ENCODE measurements at regions not wholly inside any gene's neighbourhood (a gene's known extent, or its start where the extent isn't known, plus 50 kb on each side); places are given as distances from the start of the nearest gene placed in this dataset.

GRCh38 chr10:28862219-28862618 is 184.9 kb downstream of the BAMBI start:
- ATAC-seq = no peak

GRCh38 chr10:28869606-28870201 is 192.4 kb downstream of the BAMBI start:
- no peaks in the 10 kb centered on the region for H3K27me3 ChIP-seq (ENCODE audit: low read depth)
- DNase-seq (no peak), ATAC-seq (no peak)
- no peak for TF ChIP-seq CTCF (IDR thresholded peaks at IDR 0.05)
- intact Hi-C loops (cut with DNase I) = no loop called here
- no peak overlapping the region for H3K27ac ChIP-seq
- no peaks in the 10 kb centered on the region for H3K9me3 ChIP-seq
- H3K4me1 ChIP-seq = no peaks in the 10 kb centered on the region
- no peak overlapping the region for H3K4me3 ChIP-seq
- H3K36me3 ChIP-seq = no peaks in the 10 kb centered on the region

More at GRCh38 chr10:28862219-28862618, 184.9 kb downstream of the BAMBI start:
- TF ChIP-seq CTCF (IDR thresholded peaks at IDR 0.05) = no peak
- H3K36me3 ChIP-seq = no peaks in the 10 kb centered on the region
- H3K27ac ChIP-seq = no peak overlapping the region
- H3K9me3 ChIP-seq = no peaks in the 10 kb centered on the region
- no peak for DNase-seq
- no peaks in the 10 kb centered on the region for H3K27me3 ChIP-seq (ENCODE audit: low read depth)
- H3K4me1 ChIP-seq = no peaks in the 10 kb centered on the region
- H3K4me3 ChIP-seq = no peak overlapping the region
- intact Hi-C loops (cut with DNase I) = no loop called here

- DNase-seq = no peak
- TF ChIP-seq CTCF (IDR thresholded peaks at IDR 0.05) = no peak
- intact Hi-C loops (cut with DNase I) = no loop called here
- Histone ChIP-seq H3K27ac (no peak overlapping the region), H3K4me1 (no peaks in the 10 kb centered on the region), H3K36me3 (no peaks in the 10 kb centered on the region), H3K4me3 (no peak overlapping the region), H3K9me3 (no peaks in the 10 kb centered on the region), H3K27me3 (ENCODE audit: low read depth) (no peaks in the 10 kb centered on the region)
- ATAC-seq = peak; percentile 27 to 63
Observed at GRCh38 chr10:28871665-28872064, 194.3 kb downstream of the BAMBI start.

- H3K4me1 ChIP-seq = no peaks in the 10 kb centered on the region
- no peak for TF ChIP-seq CTCF (IDR thresholded peaks at IDR 0.05)
- intact Hi-C loops (cut with DNase I) = no loop called here
- no peaks in the 10 kb centered on the region for H3K27me3 ChIP-seq (ENCODE audit: low read depth)
- ATAC-seq = no peak
- no peaks in the 10 kb centered on the region for H3K36me3 ChIP-seq
- DNase-seq = no peak
- no peaks in the 10 kb centered on the region for H3K9me3 ChIP-seq
- no peak overlapping the region for H3K4me3 ChIP-seq
- H3K27ac ChIP-seq = no peak overlapping the region
Observed at GRCh38 chr10:28872587-28873165, 195.4 kb downstream of the BAMBI start.

- DNase-seq = no peak
- TF ChIP-seq CTCF (IDR thresholded peaks at IDR 0.05) = no peak
- intact Hi-C loops (cut with DNase I) = no loop called here
- Histone ChIP-seq H3K27ac (no peak overlapping the region), H3K4me1 (no peaks in the 10 kb centered on the region), H3K9me3 (no peaks in the 10 kb centered on the region), H3K27me3 (ENCODE audit: low read depth) (no peaks in the 10 kb centered on the region), H3K4me3 (no peak overlapping the region), H3K36me3 (no peaks in the 10 kb centered on the region)
- ATAC-seq = no peak
Observed at GRCh38 chr10:28873540-28873939, 196.2 kb downstream of the BAMBI start.
